KMS-11 (cell line): ENCODE measurements at regions not wholly inside any gene's neighbourhood (a gene's known extent, or its start where the extent isn't known, plus 50 kb on each side); places are given as distances from the start of the nearest gene placed in this dataset.

Source experiments
- H2AFZ ChIP-seq: fragments of 200-600 bp; sonication (generic); 2 replicates; pipeline ENCODE4 v1.6.1; 2016; ENCODE audit warnings: antibody characterized with exemption, mixed run types, low read depth
- H3K27ac ChIP-seq: fragments of 200-600 bp; sonication (generic); 2 replicates; pipeline ENCODE4 v1.6.1; 2016; ENCODE audit warnings: mild to moderate bottlenecking, mixed run types
- H3K27me3 ChIP-seq: fragments of 200-600 bp; sonication (generic); 2 replicates; pipeline ENCODE4 v1.6.1; 2017; ENCODE audit warnings: mild to moderate bottlenecking, low read depth, mixed run types, moderate library complexity; ENCODE audit not compliant: insufficient read depth
- H3K36me3 ChIP-seq: fragments of 200-600 bp; sonication (generic); 2 replicates; pipeline ENCODE4 v1.6.1; 2017; ENCODE audit warnings: mild to moderate bottlenecking, mixed run types; ENCODE audit not compliant: insufficient read depth
- H3K4me1 ChIP-seq: fragments of 200-600 bp; sonication (generic); 2 replicates; pipeline ENCODE4 v1.6.1; 2016; ENCODE audit warnings: mild to moderate bottlenecking, low read depth, mixed run types; ENCODE audit not compliant: poor library complexity, severe bottlenecking
- H3K4me2 ChIP-seq: fragments of 200-600 bp; sonication (generic); 2 replicates; pipeline ENCODE4 v1.7.0; 2016; ENCODE audit warnings: mild to moderate bottlenecking, mixed run types
- H3K4me3 ChIP-seq: fragments of 200-600 bp; sonication (generic); IDR thresholded peaks from 2 replicates; pipeline ENCODE4 v1.6.1; 2017; ENCODE audit warnings: low read depth, low read length, mixed read lengths; ENCODE audit not compliant: insufficient read depth
- H3K79me2 ChIP-seq: fragments of 200-600 bp; sonication (generic); 2 replicates; pipeline ENCODE4 v1.6.1; 2016; ENCODE audit warnings: low read depth, mixed run types; ENCODE audit not compliant: insufficient read depth
- H3K9ac ChIP-seq: fragments of 200-600 bp; sonication (generic); 2 replicates; pipeline ENCODE4 v1.6.1; 2016; ENCODE audit warnings: mild to moderate bottlenecking, mixed run types
- H4K20me1 ChIP-seq: fragments of 200-600 bp; sonication (generic); 2 replicates; pipeline ENCODE4 v1.6.1; 2016; ENCODE audit warnings: mild to moderate bottlenecking, mixed run types; ENCODE audit not compliant: insufficient read depth
- CTCF ChIP-seq: fragments of 200-600 bp; sonication (generic); conservative IDR thresholded peaks from 2 replicates; pipeline ENCODE4 v1.6.1; 2017; ENCODE audit warnings: low read depth, mild to moderate bottlenecking, antibody characterized with exemption, low read length, moderate library complexity, mixed read lengths

GRCh38 chrX:78603908-78604307, 55.2 kb downstream of the RTL3 start:
- Histone ChIP-seq H3K27me3 (no peaks in the 10 kb centered on the region), H3K4me1 (no peaks in the 10 kb centered on the region), H3K9ac (no peak overlapping the region), H3K79me2 (no peaks in the 10 kb centered on the region), H3K4me2 (no peak overlapping the region), H3K36me3 (no peaks in the 10 kb centered on the region), H3K27ac (no peak overlapping the region), H2AFZ (no peak overlapping the region), H4K20me1 (no peaks in the 10 kb centered on the region), H3K4me3 (no peak overlapping the region)
- TF ChIP-seq CTCF, result no peak

GRCh38 chrX:78595901-78596502, 63.1 kb downstream of the RTL3 start:
- Histone ChIP-seq H3K9ac (no peak overlapping the region), H3K4me3 (no peak overlapping the region), H3K4me1 (no peaks in the 10 kb centered on the region), H3K27me3 (no peaks in the 10 kb centered on the region), H3K36me3 (no peaks in the 10 kb centered on the region), H3K79me2 (no peaks in the 10 kb centered on the region), H3K4me2 (no peak overlapping the region), H2AFZ (no peak overlapping the region), H3K27ac (no peak overlapping the region), H4K20me1 (no peaks in the 10 kb centered on the region)
- TF ChIP-seq CTCF, result no peak

- no peak overlapping the region for H2AFZ ChIP-seq
- TF ChIP-seq CTCF, result no peak
Observed at GRCh38 chrX:78593701-78594100, 65.4 kb downstream of the RTL3 start.

GRCh38 chrX:78592030-78592429, 67.1 kb downstream of the RTL3 start:
- no peaks in the 10 kb centered on the region for H3K27me3 ChIP-seq
- no peaks in the 10 kb centered on the region for H3K4me1 ChIP-seq
- no peak overlapping the region for H3K9ac ChIP-seq
- H3K4me3 ChIP-seq, result no peak overlapping the region
- TF ChIP-seq CTCF, result no peak
- no peaks in the 10 kb centered on the region for H4K20me1 ChIP-seq
- H3K79me2 ChIP-seq, result no peaks in the 10 kb centered on the region
- no peaks in the 10 kb centered on the region for H3K36me3 ChIP-seq
- no peak overlapping the region for H3K27ac ChIP-seq
- no peak overlapping the region for H3K4me2 ChIP-seq
- no peak overlapping the region for H2AFZ ChIP-seq

More at GRCh38 chrX:78593701-78594100, 65.4 kb downstream of the RTL3 start:
- Histone ChIP-seq H3K9ac (no peak overlapping the region), H3K4me1 (no peaks in the 10 kb centered on the region), H3K79me2 (no peaks in the 10 kb centered on the region), H3K4me2 (no peak overlapping the region), H3K4me3 (no peak overlapping the region), H3K27me3 (no peaks in the 10 kb centered on the region), H3K36me3 (no peaks in the 10 kb centered on the region), H3K27ac (no peak overlapping the region), H4K20me1 (no peaks in the 10 kb centered on the region)
